Fibroblast of skin of right quadriceps (primary cell): ENCODE measurements at regions not wholly inside any gene's neighbourhood (a gene's known extent, or its start where the extent isn't known, plus 50 kb on each side); places are given as distances from the start of the nearest gene placed in this dataset.
"Not testable (repeated sequence)": the region's sequence is repeated elsewhere in the genome, so short reads cannot be mapped to it uniquely, and the experiment has no call there.

Source experiments
- DNase-seq: peaks from one replicate; pipeline ENCODE4 v3.0.0-alpha.2; 2013

GRCh38 chr7:4319280-4319679 is 362.8 kb upstream of the FOXK1 start:
- no peak for DNase-seq

DNA sequence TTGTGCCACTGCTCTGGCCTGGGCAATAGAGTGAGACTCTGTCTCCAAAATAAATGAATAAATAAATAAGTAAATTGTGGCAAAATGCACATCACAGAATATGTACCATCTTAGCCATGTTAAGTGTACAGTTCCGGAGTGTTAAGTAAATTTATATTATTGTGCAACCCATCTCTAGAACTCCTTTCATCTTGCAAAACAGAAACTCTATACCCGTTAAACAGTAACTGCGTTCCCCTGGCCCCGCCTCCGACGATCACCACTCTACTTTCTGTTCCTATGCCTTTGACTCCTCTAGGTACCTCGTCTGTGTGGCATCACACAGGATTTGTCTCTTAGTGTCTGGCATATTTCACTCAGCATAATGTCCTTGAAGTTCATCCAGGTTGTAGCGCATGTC is 356.4 kb upstream of the FOXK1 start:
- no peak for DNase-seq

- DNase-seq: no peak
Observed at GRCh38 chr7:4331711-4332110, 350.4 kb upstream of the FOXK1 start.

- no peak for DNase-seq
Observed at GRCh38 chr7:4338556-4338955, 343.5 kb upstream of the FOXK1 start.

- DNase-seq: no peak
Observed at GRCh38 chr7:4343272-4344247, 338.5 kb upstream of the FOXK1 start.

- no peak for DNase-seq
Observed at GRCh38 chr7:4345004-4345403, 337.1 kb upstream of the FOXK1 start.

DNA sequence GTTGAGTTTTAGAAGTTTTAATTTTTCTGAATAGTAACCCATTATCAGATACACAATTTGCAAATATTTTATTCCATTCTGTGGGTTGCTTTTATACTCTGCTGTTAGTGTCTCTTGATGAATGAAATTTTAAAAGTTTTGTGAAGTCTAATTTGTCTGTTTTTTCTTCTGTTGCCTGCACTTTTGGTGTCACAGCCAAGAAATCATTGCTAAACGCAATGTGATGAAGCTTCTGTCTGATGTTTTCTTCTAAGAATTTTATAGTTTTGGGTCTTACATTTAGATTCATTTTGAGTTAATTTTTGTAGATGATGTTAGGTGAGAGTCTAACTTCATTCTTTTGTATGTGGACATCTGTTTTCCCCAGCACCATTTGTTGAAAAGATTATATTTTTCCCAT is 330.0 kb upstream of the FOXK1 start:
- DNase-seq: no peak

DNA sequence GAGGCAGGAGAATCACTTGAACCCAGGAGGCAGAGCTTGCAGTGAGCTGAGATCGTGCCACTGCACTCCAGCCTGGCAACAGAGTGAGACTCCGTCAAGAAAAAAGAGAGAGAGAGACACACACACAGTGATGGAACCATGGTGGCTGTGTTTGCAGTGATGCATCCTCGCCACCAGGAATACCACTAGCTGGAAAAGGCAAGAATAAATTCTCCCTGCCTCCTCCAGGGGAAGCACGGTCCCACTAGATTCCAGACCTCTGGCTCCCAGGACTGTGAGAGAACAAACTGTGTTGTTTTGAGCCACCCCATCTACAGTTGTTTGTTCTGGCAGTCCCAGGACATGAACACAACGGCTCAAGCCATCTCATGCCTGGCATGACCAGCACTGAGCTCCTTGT is 320.3 kb upstream of the FOXK1 start:
- no peak for DNase-seq

DNA sequence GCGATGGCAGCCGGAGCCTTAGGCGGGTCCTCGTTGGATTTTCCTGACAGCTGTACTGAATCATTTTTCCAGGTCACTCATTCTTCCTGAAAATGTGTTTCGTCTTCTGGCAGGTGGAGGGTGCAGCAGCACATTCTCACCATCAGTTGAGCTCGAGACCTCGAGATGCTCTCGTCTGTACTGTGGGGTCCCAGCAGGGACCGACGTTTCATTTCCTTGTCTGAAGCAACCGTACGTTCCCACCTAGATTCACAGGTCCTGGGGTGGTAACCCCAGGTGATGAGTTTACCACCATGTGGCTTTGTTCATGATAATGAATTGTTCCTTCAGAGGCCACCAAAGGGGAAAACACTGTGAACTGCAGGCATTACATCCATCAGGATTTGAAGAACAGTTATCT is 298.5 kb upstream of the FOXK1 start:
- DNase-seq: no peak

GRCh38 chr7:4386190-4386589 is 295.9 kb upstream of the FOXK1 start:
- DNase-seq: no peak

GRCh38 chr7:4391103-4391502 is 291.0 kb upstream of the FOXK1 start:
- DNase-seq: not testable (repeated sequence)

- no peak for DNase-seq
Observed at GRCh38 chr7:4394736-4395135, 287.4 kb upstream of the FOXK1 start.

- no peak for DNase-seq
Observed at GRCh38 chr7:4399121-4399520, 283.0 kb upstream of the FOXK1 start.

DNA sequence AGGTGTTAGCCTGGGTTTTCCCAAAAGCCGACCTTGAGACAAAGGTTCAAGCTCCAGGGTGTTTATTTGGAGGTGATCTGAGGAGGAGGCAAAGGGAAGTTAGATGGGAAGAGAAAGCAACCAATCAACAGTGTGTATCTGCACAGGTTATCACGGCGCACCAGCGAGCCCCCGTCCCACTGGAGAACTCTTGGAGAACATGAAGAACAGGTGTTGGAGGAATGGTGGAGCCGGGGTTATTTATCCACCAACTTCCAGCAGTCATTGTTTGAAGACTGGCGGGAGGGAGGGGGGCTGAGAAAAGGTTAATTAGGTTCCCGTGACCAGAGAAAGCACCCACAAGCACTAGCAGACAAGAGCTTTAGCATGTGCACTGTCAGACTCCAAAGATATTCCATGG is 282.5 kb upstream of the FOXK1 start:
- no peak for DNase-seq

DNA sequence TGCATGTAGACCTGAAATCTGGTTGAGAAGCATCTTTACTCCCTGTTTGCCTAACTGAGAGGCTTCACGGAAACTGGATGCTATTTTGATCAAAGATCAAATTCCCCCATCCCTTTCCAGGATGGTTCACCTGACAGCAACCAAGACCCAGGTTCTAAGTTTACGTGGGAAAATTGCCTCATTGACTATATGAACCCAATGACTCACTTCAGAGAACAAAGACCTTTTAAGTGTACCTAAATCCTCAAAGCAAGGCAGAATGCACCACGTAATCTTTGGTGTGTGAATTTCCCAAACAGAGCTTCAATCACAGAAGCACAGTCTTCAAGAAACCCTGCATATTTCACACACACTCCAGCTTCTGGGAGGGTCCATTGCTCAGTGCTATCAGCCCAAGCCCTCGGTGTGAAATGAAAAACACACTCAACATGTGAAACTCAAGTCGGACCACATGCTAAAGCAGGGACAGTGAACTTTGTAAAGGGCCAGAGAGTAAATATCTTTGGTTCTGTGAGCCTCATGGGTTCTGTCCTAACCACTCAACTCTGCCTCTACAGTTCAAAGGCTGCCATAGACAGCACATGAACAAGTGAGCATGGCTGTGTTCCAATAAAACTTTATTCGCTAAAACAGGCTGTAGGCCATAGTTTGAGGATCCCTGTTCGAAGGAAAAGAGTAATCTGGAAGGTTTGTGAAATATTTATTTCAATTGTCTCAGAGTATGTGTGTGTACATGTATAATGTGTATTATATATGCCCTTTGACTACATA is 275.6 kb upstream of the FOXK1 start:
- no peak for DNase-seq

DNA sequence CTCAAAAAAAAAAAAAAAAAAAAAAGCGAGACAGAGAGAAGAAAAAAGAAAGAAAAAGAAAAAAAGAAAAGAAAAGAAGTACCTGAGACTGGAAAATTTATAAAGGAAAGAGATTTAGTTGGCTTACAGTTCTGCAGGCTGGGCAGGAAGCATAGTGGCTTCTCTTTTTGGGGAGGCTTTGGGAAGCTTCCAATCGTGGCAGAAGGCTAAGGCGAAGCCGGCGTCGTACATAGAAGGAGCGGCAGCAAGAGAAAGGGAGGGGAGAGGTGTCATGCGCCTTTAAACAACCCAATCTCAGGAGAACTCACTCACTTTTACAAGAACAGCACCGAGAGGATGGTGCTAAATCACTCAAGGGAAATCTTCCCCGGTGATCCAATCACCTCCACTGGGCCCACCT is 272.1 kb upstream of the FOXK1 start:
- no peak for DNase-seq

DNA sequence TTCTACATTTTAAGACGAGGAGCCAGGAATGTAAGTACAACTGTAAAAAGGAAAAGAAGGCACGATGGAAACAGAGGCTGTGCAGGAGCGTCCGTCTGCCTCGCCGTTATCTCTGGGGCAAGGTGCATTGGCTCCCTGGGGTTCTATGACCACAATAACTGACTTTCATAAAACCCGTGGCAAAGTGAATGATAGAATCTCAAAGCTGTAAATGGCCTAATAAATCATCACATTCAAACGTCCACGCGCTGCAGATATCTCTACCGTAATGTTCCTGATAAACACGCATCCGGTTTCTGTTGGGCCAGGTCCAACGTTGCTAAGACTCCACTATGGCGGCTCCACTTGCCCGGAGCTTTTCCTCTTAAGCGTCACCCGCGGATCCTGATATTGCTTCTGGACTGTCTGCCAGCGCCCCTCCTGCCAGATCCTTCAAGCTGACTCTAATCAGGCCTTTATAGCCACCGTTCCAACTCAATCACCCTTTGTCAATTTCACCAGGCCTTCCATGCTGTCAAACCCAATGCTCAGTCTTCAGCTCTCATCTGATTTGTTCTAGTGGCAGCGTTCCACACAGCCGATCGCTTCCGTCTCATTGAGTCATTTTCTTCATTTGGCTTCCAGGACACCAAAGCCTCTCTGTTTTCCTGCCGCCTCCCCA is 265.6 kb upstream of the FOXK1 start:
- no peak for DNase-seq

- no peak for DNase-seq
Observed at GRCh38 chr7:4428526-4428925, 253.6 kb upstream of the FOXK1 start.

DNA sequence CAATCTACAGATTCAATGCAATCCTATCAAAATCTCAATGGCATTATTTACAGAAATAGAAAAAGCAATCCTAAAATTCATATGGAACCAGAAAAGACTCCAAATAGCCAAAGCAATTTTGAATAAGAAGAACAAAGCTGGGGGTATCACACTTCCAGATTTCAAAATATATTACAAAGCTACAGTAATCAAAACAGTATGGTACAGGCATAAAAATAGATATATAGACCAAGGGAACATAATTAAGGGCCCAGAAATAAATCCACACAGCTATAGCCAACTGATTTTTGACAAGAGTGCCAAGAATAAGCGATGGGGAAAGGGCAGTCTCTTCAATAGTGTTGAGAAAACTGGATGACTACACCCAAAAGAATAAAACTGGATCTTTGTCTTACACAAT is 251.9 kb upstream of the FOXK1 start:
- no peak for DNase-seq

DNA sequence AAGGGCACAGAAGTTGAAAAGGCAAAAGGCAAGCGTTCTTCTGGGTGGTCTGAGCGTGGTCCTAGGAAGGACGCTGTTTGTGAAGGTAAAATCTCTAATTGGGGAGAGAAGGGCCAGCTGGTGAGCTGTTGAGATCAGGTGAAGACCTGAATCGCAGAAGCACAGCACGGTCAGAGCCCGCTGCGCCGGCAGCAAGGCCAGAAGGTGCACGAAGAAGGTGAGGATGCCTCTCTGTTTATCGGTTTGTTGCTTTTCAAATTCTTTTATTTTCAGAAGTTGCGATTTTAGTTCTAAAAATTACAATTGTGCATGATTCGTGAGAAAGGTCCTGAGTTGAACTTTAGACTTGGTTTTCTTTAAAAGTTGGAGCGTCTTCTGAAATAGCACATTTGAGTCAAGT is 247.8 kb upstream of the FOXK1 start:
- DNase-seq: no peak

- no peak for DNase-seq
Observed at GRCh38 chr7:4436361-4436895, 245.7 kb upstream of the FOXK1 start.

DNA sequence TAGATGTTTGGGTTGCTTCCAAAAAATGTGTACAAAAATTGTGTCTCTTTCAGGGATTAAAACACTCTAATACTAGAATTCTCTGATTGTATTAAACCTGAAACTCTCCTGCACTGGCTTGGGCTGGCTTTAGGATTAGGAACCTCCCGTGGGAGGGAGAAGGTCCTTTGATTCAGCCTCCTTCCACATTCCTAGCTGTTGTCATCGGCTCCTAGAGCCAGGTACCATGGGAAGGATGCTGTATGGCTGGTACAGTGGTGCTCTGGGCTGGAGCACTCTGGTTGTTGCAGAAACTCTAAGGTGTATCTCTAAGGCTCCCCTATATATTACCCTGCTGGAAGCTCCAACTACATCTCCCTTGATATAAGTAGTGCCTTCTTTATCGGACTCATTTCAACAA is 245.2 kb upstream of the FOXK1 start:
- no peak for DNase-seq

DNA sequence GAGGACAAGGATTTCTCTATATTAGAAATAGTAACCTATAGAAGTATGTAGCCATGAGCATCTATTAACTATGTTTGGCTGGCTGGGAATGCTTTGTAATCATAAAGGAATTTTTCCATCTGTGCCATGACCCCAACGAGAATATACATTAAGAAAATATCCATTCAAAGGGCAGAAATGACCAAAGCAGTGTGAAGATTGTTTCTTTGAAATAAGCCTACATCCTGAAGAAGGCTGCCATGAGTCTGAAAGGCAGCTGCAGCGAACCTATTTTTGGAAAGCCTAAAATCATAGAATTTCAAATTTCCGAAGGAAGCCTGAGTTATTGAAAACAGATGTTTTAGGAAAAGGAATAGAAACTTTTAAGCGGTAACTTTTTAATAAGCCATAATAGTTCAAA is 244.2 kb upstream of the FOXK1 start:
- no peak for DNase-seq
